ENCODE measurements at regions not wholly inside any gene's neighbourhood (a gene's known extent, or its start where the extent isn't known, plus 50 kb on each side); places are given as distances from the start of the nearest gene placed in this dataset.

DNA sequence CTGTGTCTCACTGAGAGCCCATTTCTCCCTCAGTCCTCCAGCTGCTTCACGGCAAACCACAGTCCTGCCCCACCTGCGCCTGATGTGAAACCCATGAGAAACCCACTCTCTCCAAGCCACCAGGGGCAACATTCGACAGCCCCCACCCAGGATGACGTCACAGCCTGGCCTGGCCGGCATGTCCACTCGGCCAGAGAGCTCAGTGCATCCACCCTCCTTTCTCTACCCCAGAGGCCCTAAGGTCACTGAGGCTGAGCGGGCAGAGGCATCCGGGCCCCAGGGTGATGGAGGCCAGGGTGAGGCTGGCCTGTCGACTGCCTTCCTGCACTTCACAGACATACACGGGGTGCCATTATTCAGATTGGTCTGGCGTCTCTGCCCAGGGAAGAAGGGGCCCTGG is 402.7 kb upstream of the MYT1L start:
- TF ChIP-seq POLR2AphosphoS5 (IDR thresholded peaks at IDR 0.05): no peak
- TF ChIP-seq, protein P1, sequence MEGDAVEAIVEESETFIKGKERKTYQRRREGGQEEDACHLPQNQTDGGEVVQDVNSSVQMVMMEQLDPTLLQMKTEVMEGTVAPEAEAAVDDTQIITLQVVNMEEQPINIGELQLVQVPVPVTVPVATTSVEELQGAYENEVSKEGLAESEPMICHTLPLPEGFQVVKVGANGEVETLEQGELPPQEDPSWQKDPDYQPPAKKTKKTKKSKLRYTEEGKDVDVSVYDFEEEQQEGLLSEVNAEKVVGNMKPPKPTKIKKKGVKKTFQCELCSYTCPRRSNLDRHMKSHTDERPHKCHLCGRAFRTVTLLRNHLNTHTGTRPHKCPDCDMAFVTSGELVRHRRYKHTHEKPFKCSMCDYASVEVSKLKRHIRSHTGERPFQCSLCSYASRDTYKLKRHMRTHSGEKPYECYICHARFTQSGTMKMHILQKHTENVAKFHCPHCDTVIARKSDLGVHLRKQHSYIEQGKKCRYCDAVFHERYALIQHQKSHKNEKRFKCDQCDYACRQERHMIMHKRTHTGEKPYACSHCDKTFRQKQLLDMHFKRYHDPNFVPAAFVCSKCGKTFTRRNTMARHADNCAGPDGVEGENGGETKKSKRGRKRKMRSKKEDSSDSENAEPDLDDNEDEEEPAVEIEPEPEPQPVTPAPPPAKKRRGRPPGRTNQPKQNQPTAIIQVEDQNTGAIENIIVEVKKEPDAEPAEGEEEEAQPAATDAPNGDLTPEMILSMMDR (IDR thresholded peaks at IDR 0.05): no peak
